T-helper 2 cell treated with Interferon-gamma antibody and Interleukin-4, amounts not matched to agents 100 ng/mL and 5 ng/mL, for 36 hours (primary cell): ENCODE measurements at regions not wholly inside any gene's neighbourhood (a gene's known extent, or its start where the extent isn't known, plus 50 kb on each side); places are given as distances from the start of the nearest gene placed in this dataset.

Source experiments
- intact Hi-C: fragments of 100-400 bp; cut with micrococcal nuclease; formaldehyde crosslinking; loops from one replicate; pipeline ENCODE4 v1.15.1; 2023

DNA sequence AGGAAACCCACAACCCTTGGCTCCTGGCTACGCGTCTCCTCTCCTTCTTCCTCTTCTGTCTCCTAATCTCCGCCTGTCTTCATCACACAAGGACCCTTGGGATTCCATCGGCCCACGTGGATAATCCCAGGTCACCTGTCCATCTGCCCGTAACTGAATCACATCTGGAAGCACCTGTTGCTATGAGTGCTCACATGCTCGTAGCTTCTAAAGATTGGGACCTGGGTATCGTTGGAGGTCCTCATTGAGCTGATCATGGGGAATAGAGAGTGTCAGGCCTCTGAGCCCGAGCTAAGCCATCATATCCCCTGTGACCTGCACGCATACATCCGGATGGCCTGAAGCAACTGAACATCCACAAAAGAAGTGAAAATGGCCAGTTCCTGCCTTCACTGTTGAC lies 175.4 kb downstream of the SHOX start:
- intact Hi-C loops: no loop called here

DNA sequence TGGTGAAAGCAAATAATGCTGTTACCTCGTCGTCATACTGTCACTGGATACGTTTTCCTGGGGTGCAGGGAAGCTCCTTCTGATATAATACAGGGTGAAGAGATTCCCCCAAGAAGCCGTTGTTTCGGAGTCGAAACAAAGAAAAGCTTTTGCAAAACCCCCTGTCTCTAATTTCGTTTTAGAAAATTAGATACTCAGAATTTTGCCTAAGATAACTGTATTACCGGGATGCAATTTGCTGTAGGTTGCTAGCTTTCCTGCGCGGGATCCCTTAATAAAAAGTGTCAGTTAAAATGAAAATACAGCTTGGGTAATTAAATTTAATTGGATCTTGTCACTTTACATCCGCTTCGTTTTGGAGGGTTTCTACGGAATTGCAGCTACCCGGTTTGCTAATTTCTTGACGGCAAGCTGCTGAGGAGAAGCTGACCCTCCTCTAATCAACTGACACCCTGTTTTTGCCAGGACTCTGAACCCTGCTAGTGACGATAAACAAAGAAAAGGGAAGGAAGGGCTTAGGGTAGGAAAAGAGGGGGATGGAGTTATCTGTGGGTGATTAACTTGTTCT lies 174.6 kb downstream of the SHOX start:
- intact Hi-C loops: no loop called here

DNA sequence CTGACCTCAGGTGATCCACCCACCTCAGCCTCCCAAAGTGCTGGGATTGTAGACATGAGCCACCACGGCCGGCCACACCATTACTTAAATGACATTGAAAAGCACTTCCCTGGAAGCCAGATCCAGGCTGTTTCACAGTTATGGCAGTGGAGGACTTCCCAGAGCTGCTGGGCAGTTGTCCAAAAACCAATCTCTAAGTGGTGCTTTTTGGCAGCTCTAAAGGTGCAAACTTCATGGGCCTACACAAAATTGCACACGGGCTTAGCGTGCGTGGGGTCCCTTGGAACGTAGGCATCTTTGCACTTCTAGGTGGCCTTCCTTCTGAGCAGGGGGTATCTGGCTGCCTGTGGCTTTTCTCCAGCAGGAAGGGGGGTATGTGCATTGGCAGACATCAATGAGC lies 172.3 kb downstream of the SHOX start:
- intact Hi-C loops: no loop called here

DNA sequence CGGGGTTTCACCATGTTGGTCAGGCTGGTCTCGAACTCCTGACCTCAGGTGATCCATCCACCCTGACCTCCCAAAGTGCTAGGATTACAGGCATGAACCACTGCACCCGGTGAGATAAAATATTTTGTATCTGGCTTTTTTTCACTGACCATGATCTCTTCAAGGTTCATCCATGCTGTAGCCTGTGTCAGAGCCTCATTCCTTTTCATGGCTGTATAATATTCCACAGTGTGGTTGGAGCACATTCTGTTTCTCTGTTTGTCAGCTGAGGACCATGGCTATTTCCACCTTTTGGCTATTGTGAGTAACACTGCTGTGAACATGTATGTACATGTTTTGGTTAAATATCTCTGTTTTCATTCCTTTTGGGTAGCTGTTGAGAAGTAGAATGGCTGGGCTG lies 169.2 kb downstream of the SHOX start:
- intact Hi-C loops: no loop called here

DNA sequence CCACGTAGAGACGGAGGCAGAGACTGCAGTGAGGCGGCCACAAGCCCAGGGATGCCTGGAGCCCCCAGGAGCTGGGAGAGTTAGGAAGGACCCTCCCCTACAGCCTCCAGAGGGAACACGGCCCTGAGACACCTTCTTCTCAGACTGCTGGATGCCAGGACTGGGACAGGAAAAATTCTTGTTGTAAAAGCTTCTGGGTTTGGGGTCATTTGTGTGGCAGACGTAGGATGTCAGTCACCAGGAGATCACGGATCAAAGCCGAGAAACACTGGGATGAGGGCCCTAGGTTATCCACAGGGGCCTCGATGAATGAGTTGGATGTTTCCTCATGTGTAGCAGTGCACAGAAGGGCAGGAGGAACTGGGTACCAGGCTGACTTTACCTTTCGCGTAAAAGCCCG lies 163.7 kb downstream of the SHOX start:
- intact Hi-C loops: no loop called here

DNA sequence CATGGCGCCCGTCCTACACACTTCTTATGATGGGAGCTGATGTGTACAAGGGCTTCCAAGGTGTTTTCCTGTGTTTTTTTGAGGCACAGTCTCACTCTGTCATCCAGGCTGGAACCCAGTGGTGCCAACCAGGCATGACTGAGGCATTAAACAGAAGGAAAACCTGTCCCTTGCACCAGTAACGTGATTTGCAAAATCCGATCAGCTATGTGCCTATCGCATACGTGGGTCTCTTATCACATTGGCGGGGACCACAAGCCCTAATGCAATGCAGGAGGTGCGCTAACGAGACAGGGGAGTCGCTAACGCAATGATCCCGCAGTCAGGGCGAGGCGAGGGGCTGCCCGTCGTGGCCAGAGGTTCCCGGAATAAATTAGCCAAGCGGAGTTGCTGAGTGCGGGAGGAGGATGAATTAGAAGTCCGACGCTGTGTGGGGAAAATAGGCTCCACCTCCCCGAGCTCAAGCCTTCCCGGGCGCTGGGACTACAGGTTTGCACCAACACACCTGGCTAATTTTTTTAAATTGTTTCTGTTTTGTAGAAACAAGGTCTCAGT lies 162.7 kb downstream of the SHOX start:
- intact Hi-C loops: no loop called here

DNA sequence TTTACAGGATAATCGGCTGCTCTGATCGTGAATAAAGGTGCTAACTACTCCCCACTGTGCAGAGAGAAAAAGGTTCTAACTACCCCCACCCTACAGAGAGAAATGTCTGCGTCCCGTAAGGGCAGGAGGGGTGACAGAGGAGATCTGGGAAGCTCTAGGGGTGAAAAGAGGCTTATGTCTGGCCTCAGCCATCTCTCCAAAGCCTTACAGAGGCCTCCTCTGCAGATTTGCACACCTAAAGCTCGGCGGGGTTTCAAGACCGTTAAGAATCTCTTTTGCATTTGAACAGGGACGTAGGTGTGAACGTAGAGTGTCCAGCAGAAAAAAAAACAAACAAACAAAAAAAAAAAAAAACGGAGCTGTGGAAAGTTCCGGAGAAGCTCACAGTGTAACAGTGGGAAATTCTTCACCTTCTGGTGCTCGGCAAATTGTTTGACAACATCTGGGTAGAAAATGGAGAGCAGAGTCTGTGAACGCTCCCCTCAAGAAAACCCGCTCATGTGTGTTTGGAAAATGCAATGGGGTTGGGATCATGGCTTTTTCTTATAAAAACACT lies 161.0 kb downstream of the SHOX start:
- intact Hi-C loops: no loop called here

DNA sequence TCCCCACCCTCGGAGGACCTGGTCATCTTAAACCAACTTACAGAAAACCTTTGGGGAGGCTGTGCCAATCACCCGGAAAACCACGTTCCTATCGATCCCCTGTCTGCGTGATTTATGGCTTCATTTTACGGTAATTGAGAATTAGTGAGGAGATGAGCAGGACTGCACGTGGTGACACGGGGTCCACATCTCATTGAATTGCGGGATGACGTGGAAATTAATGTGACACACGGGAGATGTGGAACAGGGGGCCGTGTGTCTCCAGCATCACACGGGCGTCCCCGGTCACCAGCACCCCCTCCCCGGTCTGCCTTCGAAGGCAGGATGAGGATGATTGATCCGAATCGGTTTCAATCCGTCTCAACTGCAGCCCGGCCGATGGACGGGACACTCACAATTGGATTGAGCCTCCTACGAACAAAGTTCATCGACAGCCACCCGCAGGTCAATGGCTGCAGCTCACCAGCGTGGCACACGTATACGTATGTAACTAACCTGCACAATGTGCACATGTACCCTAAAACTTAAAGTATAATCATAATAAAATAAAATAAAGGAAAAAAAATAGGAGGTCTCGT lies 160.3 kb downstream of the SHOX start:
- intact Hi-C loops: no loop called here

DNA sequence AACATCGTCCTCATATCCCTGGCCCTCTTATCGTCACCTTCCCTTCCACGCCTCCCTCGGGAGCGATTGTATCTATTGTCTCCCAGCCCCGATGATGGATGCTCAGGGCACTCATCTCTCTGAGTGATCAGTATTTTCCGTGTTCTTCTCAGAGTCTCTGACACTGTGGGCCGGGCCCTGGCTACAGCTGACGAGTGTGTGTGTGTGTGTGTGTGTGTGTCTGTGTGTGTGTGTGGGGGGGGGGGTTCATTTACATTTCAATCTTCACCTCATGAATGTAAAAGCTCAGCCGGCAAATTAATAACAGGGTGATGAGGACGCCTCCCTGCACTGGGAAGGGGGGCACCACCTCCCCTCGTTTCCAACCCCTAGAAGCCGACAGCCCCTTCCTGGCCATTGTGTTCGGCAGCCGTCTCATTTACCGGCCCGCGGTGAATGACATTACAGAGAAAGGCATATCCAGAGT lies 159.5 kb downstream of the SHOX start:
- intact Hi-C loops: no loop called here

DNA sequence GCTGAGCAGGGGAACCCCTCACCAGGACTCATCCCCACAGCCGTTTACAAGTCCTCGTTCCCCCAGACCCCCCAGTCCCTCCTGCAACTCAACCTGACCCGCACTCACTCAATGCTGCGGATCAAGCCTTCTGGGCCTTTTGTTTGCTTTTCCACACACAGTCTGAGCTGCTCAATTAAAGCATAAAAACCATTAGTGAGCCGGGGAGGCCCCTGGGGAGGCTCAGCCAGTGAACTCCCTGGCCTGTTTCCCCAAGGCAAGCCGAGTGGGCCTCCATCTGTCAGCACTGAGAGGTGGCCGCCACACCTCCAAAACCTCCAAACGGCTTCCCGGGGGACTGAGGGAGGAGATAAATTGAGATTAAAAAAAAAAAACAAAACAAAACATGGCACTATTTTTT lies 158.5 kb downstream of the SHOX start:
- intact Hi-C loops: no loop called here

DNA sequence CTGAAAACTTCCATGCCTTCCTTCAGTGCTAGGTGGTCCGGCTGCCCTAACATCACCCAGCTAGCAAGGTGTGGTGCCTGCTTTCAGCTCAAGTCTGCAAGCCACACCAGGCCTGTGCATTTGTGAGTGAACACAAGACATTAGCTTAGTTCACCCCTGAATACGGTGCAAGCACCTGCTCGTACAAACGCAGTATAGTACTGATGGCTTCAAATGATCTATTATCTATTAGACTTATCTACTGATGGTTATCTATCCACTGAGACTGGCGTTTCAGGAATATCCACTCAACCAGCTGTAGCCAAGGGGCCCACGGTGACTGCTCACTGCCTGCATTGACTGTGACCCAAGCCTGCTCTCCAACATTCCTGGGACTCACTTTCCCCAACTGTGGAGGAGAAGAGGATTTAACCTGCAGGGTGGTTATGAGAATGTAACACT lies 155.9 kb downstream of the SHOX start:
- intact Hi-C loops: no loop called here

DNA sequence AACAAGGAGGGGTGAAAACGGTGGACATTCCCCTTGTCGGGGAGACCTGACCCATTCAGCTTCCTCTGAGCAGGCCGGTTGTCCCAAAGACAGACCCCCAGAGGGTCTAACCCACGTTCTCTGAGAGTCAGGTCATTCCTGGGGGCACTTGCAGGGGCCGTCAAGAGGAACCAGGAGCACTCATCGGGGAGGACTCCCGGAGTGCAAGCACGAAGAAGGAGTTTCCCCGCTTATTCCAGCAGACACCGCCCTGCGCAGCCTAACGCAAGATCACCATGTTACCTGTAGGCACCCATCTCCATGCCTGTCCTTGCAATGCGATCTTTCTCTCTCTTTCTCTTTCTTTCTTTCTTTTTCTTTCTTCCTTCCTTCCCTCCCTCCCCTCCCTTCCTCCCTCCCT lies 154.2 kb downstream of the SHOX start:
- intact Hi-C loops: no loop called here

DNA sequence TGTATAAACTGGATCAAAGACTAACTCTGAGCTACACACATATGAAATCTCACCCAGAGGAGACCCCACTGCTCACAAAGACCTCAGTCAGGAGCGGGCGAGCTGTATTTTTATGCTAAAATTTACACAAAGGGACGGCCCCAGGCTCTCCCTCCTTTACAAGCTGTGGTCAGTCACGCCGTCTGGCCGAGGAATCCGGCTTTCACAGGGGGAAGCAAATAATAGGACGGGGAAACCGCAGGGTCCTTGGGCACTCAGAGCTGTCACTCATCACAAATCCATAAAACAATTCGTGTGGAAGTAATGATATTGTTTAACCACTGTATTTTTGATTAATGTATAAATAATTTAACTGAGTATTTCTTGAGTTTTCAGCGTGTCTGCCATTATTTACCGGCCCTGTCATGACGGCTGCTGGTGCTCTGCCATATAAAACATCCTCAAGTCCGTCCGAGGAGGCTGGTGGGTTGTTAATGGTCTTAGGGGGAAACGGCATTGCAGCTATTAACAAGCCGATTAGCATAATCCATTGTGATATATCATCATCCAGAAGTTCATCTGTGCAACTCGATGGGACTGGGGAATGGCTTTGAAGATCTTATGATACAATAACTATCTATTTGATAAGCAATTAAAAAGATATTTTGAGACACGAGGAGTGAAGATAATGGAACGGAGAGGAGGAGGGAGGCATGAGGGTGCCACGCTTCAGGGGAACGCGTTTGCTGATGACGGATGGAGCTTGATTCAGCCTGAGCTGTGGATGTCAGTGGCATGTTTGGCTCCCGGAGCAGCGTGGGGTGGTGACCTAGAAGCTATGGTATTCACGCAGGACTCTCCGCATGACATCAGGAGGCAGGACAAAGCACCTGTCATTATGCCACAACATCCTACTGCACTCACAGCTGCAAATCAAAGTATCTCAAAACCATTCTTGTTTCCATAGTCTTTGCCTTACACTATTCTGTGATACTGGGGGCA lies 150.9 kb downstream of the SHOX start:
- intact Hi-C loops: no loop called here

DNA sequence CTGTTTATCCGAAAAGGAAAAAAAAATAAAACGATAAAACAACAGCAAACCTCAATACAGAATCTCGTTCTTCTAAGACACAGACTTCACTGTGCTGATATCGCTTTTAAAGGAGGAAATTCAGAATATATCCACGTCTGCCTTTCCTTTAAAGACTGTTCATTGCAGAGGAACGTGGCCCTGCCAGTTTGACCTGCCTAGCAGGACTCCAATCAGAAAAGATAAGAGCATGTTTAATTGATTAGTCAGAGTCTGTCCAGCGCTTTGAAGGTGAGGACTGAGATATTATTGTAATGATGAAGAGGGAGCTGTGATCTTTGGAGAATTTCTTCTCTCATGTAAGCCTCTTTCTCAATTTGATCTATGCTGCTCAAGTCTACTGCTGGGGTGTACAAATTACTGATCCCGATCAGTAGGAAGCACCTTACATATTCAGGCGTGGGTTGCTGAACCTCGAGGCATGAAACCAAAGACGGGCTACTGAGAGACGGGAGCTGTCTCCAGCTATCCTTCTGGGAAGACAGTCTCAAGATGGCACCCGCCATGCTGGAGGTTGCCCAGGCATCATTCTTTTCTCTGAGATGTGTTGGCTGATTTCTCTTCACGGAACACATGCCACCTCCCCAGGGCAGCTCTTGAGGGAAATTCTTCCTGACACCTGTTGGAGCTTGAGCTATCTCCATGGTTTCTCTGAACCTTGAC lies 146.1 kb downstream of the SHOX start:
- intact Hi-C loops: no loop called here

DNA sequence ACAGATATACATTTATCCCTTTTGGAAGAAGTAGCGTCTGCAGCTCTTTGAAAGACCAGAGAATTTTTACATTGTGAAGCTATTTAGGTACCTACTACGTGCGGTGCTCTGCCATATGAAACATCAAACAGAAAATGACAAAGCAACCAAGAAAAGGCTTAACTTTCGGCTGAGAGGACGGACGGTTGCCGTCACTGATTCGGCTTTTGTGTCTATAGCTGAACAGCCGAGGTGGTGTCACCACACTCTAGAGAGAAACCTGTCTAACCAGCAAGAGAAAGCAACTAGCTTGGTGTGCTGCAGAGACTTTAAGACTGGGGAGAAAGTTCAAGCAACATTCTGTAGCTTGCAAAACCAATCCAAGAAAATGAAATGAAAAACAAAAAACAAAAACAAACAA lies 145.5 kb downstream of the SHOX start:
- intact Hi-C loops: no loop called here

DNA sequence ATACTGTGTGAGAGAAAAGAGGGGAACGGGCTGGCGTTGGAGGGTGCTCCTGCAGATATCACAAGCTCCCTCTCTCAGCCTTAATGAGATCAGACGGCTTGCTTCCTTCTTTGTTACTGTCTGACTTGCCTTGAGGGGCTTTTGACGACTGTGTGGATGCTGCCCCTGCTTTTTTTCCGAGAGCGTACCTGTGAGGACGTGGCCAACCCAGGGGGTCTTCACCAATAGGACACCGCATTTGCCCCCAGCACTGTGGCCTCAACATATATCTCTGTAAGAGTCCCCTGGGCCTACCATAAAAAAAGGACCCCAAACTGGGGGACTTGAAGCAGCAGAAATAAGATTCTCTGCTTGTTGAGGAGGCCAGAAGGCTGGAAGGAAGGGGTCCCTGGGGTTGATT lies 143.9 kb downstream of the SHOX start:
- intact Hi-C loops: no loop called here

DNA sequence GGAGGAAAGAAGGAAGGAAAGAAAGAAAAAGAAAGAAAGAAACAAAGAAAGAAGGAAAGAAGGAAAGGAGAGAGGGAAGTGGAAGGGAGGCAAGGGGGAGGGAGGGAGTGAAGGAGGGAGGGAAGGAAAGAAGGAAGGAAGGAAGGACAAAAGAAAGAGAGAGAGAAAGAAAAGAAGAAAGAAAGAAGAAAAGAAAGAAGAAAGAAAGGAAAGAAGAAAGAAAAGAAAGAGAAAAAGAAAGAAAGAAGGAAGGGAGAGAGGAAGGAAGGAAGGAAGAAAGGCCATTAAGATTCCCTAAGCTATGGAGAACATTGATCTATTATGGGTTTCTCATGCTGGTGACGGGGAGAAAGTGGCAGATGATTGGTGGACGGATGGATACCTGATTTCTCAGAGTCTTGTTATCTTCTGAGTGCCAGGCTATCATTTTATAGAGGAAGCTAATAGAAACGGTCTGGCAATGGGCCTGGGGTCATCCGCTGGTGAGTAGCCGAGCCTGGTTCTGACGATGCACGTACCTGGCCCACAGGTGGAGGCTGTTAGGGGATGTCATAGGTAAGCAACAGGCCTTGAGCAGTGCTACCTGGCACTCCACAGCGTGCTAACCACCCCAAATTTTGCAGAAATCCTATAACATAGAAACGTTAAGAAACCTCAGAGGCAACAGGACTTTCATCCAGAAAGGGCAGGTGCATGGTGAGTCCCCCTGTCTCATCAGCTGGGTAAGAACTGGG lies 142.9 kb downstream of the SHOX start:
- intact Hi-C loops: no loop called here

DNA sequence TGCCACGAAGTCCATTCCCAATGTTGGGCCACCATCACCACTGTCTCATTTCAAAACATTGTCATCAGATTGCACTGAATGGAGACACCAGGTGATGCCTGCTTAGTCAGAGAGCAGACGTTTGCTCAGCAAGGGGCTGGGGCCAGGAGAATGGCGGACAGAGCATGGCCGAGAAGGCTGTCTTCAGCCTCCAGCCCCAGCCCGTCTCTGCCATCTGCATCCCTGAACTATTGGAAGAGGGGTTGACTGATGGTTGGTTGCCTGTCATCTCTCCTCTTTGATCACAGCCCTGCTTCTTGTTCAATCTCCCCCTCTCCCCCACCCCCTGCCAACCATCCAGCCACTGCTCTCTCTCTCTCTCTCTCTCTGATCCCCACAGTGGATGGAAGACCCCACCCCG lies 140.9 kb downstream of the SHOX start:
- intact Hi-C loops: no loop called here

DNA sequence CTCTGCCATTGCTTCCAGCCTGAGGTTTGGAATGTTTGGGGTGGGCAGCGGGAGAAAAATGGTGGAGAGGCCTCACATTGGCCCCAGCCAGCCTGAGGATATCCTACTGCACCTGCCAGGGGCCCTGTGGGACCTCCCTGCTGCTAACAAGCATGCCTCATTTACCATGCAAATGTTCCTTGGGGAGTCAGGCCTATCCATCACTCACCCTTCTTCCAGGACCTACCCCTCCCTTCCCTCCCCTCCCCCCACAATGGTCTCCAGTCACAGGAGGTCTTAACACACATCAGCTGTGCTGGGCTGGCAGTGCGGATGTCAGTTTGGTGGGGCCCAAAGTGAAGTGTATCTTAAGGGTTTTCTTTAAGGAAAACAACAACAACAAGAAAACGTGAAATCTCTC lies 139.2 kb downstream of the SHOX start:
- intact Hi-C loops: no loop called here

DNA sequence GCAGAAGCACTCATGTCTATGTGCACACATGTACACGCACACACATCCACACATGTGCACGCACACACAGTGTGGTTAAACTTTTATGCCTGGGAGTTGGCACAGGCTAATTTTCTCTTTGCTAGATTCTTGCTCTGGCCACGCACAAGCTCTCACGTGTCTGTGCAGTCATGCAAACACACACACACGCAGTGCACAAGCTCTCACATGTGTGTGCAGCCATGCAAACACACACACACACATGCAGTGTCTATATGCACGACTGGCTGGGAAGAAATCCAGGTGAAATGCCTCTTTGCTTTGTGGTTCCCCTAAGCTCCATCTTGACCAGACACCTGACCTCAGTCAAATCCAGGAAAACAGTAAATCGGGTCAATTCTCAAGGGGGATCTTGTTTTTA lies 138.0 kb downstream of the SHOX start:
- intact Hi-C loops: no loop called here

DNA sequence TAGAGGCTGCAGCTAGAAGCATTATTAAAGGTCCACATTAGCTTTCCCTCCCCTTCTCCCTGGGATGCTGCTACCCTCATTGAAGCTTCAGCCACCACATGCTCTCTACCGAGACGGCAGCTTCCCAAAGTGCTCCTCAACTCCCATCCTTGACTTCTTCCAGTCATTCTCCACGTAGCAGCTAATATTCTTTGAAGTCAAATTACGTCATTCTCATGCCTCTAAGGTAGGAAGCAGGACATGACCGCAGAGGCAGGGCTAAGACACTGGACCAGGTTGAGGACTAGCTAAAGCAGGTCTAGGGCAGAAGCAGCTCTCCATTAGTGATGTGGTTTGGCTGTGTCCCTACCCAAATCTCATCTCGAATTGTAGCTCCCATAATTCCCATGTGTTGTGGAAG lies 128.3 kb downstream of the SHOX start:
- intact Hi-C loops: no loop called here
